ENCODE measurements at regions not wholly inside any gene's neighbourhood (a gene's known extent, or its start where the extent isn't known, plus 50 kb on each side); places are given as distances from the start of the nearest gene placed in this dataset.
"Not testable (repeated sequence)": the region's sequence is repeated elsewhere in the genome, so short reads cannot be mapped to it uniquely, and the experiment has no call there.

DNA sequence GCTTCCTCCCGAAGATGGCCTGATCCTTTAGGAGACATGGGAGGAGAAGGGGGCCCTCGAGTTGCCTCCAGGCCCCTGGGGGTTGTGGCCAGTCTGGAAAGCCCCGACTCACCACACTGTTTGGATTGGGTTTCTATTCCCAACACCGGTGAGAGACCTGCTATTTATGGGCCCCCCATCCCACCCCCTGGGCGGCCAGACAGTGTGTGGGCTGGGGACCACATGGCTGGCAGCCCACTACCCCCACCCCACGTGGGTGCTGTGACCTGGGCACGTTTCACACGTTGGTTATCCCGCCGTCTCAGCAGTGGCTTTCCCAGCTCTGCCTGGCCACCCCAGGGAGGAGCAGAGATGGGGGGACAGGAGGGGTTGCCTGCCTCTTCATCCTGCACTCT lies 116.1 kb downstream of the VEGFA start:
- no peak for DNase-seq (ENCODE audit: low read depth)
- no peak overlapping the region for H3K4me3 ChIP-seq (ENCODE audit: low read depth, low read length)
- TF ChIP-seq, protein P1, sequence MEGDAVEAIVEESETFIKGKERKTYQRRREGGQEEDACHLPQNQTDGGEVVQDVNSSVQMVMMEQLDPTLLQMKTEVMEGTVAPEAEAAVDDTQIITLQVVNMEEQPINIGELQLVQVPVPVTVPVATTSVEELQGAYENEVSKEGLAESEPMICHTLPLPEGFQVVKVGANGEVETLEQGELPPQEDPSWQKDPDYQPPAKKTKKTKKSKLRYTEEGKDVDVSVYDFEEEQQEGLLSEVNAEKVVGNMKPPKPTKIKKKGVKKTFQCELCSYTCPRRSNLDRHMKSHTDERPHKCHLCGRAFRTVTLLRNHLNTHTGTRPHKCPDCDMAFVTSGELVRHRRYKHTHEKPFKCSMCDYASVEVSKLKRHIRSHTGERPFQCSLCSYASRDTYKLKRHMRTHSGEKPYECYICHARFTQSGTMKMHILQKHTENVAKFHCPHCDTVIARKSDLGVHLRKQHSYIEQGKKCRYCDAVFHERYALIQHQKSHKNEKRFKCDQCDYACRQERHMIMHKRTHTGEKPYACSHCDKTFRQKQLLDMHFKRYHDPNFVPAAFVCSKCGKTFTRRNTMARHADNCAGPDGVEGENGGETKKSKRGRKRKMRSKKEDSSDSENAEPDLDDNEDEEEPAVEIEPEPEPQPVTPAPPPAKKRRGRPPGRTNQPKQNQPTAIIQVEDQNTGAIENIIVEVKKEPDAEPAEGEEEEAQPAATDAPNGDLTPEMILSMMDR (conservative IDR thresholded peaks at IDR 0.05; ENCODE audit: low read depth, low read length), result no peak

DNA sequence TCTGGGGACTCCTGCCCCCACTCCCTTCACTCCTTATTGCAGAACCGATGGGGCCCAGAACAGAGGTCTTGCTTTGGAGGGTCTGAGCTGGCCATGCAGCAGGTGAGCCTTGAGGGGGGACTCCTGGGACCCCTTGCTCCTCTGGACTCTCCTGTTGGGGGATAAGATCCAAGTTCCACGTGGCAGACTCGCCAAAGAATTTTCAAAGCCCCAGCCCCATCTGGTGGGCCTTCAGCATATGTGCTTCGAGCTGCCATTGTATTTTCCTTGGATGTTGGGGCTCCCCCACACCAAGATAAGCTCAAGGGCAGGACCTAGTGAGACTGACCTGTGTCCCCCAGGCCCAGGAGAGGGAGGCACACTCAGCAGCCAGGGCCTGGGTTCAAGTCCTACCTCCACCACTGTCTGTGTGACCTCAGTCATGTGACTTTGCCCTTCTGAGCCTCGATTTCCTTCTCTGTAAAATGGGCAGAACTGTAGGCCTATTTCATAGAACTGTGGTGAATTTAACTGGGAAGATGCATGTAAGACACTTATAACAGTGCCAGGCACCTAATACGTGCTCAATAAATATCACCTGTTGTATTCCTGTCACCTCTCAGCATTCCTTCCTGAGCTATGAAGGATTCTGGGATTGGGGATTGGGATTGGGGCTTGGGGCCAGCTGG lies 115.5 kb downstream of the VEGFA start:
- no peak overlapping the region for H3K4me3 ChIP-seq (ENCODE audit: low read depth, low read length)
- DNase-seq (ENCODE audit: low read depth), result no peak
- TF ChIP-seq, protein P1 (conservative IDR thresholded peaks at IDR 0.05; ENCODE audit: low read depth, low read length), result no peak

DNA sequence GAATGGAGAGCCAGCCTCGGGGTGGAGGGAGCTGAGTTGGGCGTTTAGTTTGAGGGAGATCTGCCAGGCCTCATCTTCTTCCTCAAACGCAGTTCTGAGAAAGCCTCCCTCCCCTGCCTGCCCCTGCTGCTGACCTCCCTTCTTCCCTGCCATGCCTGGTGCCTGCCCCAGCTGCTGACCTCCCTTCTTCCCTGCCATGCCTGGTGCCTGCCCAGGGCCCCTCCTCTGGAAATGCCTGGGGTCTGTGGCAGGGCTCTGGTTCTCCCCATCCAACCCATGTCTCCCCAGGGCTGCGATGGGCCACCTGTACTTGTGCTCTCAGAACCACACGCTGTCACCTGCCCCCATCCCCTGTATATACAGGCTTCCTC lies 114.6 kb downstream of the VEGFA start:
- H3K4me3 ChIP-seq (ENCODE audit: low read depth, low read length), result no peak overlapping the region
- DNase-seq (ENCODE audit: low read depth), result no peak
- TF ChIP-seq, protein P1 (conservative IDR thresholded peaks at IDR 0.05; ENCODE audit: low read depth, low read length), result no peak

DNA sequence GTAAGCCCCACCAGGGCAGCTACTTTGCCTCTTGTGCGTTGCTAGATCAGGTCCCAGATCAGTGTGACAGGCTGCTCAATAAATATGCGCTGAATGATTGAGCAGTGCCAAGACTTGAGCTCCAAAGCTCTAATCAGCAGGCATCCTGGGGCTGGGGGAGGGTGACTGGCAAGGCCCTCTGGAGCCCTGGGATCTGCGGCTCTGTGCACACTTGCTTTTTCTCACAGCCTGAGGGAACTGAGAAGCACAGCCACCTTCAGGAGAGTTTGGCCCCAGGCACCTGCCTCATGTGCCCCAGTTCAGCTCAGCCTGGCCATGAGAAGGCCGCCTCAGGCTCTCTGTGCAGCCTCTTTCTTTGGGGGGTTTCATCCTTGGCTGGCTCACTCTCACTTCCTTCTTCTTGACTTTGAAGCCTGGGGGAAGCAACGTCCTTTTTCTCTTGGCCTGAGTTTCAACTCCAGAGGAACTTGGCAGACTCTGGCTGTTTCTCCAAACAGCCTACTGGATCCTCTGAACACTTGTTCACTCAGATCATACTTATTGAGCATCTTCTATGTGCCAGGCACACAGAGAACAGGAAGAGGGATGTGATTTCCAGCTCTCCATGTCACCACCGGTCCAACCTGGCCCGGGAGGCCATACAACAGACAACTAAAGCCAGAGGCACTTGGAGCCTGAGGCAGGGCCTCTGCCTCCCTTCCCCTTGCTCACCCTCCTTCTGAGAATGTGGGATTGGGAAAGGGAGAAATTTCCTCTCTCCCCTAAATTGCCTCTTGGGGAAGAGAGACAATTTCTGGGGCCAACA lies 114.0 kb downstream of the VEGFA start:
- no peak for DNase-seq (ENCODE audit: low read depth)
- TF ChIP-seq, protein P1 (conservative IDR thresholded peaks at IDR 0.05; ENCODE audit: low read depth, low read length), result no peak
- H3K4me3 ChIP-seq (ENCODE audit: low read depth, low read length), result no peak overlapping the region

DNA sequence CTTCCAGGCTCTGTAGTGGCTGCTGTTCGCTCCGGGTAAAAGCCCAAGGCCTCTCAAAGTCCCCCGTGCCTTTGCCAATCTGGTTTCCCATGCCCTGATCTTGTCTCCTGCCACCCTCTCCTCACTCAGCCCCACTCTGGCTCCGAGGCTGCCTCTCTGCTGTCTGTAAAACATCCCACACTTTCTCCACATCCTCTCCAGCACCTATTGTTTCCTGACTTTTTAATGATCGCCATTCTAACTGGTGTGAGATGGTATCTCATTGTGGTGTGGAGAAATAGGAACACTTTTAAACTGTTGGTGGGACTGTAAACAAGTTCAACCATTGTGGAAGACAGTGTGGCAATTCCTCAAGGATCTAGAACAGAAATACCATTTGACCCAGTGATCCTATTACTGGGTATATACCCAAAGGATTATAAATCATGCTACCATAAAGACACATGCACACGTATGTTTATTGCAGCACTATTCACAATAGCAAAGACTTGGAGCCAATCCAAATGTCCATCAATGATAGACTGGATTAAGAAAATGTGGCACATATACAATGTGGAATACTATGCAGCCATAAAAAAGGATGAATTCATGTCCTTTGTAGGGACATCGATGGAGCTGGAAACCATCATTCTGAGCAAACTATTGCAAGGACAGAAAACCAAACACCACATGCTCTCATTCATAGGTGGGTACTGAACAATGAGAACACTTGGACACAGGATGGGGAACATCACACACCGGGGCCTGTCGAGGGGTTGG lies 112.9 kb downstream of the VEGFA start:
- not testable (repeated sequence) for H3K4me3 ChIP-seq (ENCODE audit: low read depth, low read length); DNase-seq (ENCODE audit: low read depth)

DNA sequence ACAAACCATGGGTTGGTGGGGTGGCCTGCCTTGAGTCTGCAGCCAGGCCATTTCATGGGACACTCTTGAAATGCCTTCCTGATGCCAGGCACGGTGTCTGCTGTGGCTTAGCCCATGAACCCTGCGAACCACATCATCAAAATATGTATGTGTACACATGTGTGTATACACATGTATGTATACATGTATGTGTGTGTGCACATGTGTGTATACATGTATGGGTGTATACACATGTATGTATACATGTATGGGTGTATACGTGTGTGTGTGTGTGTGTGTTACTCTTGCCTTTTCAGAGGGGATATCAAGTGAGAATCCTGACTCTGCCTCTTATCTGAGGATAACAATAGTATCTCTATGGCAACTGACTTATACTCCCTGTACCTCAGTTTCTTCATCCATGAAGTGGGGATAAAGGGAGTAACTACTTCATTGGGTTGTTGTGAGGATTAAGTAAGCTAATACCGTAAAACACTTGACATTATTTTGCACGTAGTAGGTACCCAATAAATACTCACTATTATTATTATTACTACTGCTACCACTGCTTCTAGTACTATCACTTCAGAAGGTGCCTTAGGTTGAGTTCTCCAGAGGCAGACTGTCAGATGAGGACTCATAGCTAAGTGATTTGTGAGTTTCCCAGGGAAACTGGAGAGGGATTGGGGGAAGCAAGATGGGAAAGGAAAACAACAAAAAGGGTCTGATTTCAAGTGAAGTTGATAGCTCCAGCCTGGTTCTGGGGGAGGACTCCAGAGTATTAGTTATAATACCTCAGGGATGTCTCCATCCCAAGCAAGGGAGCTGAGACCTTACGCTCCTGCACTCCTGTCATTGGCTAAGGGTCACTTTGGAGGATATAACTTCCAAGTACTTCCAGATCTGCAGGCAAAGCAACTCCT lies 110.5 kb downstream of the VEGFA start:
- no peak for DNase-seq (ENCODE audit: low read depth)
- TF ChIP-seq, protein P1 (conservative IDR thresholded peaks at IDR 0.05; ENCODE audit: low read depth, low read length), result no peak
- H3K4me3 ChIP-seq (ENCODE audit: low read depth, low read length), result no peak overlapping the region
